NCI-H69 (cell line): ENCODE measurements at regions not wholly inside any gene's neighbourhood (a gene's known extent, or its start where the extent isn't known, plus 50 kb on each side); places are given as distances from the start of the nearest gene placed in this dataset.
A peak's percentile ranks its signal among the peaks of the same experiment; 100 is the strongest.
"Not testable (repeated sequence)": the region's sequence is repeated elsewhere in the genome, so short reads cannot be mapped to it uniquely, and the experiment has no call there.

ENCODE experiments used
- DNase-seq: peaks from one replicate; lab custom pipeline; 2025; lab: John Stamatoyannopoulos, UW

DNA sequence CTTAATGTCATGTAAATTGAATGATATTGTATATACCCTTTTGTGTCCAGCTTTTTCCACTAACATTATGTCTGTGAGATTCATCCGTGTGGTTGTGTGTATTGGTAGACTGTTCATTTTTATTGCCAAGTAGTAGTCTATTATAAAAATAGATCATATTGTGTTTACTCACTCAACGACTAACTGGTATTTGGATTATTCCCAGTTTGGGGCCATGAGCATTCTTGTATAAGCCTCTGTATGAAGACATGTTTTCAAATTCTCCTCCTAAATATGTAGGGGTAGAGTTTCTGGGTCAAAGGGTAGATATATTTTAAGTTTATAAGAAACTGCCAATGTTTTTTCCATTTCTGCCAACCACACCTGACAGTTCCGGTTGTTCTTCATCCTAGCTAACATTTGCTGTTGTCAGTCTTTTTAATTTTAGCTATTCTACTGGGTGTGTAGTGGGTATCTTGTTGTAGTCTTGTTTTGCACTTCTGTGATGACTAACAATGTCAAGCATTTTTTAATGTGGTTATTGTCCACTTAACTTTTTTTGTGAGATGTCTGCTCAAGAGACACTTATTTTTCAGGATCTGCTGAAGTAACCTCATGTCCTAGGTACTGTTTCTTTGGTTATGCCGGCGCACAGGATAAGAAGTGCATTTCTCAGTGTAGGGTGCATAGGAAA is 93.2 kb downstream of the DACT1 start:
- no peak for DNase-seq

DNA sequence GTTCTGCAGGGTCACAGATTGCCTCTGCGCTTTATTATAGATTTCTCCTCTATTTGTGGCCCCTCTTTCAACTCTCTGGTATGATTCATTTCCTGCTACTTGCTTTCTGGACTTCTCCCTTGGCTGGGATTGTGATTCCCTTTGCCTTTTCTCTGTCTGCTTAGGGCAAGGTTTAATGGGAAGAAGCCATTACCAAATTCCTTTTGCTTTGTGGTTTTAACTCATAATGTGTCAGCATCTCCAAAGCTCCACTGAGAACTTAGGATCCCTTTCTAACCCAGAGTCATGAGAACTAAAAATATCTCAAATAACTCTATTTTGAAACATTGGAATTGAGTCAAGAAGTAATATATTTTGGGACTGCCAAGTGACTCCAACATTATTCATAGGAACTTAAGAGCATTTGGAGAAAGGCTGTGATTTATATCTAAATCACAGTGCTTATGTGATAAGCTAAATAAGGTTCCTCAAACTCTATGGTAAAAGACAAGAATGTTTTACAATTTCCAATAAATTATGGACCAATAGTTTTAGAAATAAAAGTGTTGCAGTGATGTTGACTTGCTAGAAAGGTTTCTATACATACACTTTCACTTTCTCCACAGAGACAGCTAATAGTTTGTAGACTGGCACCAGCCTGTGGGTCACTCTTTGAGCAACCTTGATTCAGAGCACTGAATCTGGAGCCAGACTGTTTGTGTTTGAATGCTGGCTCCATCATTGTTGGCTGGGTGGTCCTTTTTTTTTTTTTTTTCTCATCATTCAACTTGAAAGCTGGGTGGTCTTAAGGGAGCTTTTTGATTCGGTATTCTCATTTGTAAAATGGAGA is 93.9 kb downstream of the DACT1 start:
- no peak for DNase-seq

DNA sequence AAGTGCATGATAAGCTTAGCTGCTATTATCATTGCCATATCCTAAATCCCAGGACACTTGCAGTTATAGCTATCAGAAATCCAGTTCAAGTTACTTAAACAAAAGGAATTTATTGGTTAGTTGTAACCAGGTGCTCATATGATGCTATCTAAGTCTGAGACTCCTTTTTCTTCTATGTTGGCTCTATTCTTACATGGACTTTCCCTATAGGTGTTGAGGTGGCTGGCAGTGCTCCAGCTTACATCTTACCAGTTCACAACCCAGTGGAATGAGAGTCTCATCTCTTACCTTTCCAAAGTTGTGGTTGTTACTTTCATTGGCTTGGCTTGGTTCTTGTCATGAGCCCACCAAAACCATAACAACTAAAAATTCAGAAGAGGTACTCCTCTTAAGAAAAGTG is 94.6 kb downstream of the DACT1 start:
- no peak for DNase-seq

DNA sequence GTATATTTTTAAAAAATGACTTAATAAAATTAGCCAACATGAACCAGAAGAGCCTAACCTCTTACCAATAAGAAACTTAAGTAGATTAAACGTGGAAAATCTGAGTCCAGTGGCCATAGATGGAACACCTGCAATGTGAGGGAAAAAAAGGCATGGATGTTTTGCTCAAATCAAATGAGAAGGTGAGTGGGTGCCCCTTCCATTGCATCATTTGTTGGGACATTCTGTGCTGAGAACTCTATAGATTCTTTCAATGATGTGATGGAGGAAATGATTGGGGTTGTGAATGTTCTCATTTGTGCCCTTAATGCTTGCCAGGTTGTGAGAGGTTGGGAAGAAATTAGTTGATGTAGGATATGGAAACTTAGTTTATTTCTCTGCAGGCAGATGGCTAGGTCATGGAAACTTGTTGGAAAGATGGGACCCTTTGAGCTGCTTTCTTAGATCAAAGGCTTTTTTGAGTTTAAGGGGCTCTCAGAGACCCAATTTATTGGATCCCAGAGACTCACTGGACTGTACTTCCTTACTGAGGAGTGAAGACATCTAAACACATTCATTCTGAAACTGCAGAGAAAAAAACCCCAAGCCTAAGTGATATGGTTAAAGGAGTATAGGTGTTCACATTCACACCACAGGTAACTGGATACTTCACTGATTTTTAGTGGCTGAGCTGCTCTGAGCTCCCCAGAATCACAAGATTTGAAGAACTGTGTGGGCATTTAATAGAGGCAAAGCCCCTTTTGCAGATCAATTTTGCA is 95.9 kb downstream of the DACT1 start:
- DNase-seq: no peak

DNA sequence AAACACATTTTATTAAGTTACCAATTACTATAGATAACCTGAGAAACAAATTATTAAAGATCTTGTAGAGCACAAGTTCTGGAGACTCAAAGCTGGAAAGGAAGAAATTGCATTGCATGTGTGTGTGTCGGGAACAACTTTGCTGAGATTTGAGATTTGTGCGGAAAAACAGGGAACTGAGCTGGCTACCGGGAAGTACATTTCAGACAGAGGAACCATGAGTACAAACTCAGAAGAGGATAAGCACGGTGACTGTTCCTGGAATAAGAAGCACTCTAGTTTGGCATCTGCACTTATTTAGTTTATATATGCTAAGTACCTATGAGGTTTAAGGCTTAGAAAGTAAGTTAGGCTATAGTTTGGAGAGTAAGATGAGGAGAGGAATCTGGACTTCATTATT is 97.8 kb downstream of the DACT1 start:
- DNase-seq: no peak

DNA sequence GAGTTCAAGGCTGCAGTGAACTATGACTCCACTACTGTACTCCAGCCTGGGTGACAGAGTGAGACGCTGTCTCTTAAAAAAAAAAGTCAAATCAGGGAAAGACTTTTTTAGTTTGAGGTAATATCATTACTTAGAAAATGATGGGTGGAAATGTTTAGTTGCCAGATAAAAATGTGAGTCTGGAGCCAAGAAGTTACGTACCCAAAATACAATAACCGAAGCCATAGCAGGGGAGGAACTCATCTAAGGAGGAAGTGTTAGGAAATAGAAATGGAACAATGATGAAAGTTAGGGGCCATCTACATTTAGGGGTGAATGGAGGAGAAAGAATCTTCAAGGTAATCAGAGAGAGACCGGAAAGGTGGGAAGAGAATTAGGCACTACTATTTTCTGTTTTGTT is 98.8 kb downstream of the DACT1 start:
- no peak for DNase-seq

DNA sequence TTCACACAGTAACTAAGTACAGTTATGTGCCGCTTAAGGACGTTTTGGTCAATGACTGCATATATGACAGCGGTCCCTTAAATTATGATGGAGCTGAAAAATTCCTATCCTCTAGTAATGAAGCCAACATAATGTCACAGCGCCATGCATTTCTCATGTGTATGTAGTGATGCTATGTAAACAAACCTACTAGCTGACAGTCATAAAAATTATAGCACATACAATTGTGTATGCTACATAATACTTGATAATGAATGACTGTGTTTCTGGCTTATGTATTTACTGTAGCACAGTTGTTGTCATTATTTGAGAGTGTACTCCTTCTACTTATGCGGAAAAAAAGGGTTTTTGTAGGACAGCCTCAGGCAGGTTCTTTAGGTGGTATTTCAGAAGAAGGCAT is 99.7 kb downstream of the DACT1 start:
- peak; percentile 85 for DNase-seq

DNA sequence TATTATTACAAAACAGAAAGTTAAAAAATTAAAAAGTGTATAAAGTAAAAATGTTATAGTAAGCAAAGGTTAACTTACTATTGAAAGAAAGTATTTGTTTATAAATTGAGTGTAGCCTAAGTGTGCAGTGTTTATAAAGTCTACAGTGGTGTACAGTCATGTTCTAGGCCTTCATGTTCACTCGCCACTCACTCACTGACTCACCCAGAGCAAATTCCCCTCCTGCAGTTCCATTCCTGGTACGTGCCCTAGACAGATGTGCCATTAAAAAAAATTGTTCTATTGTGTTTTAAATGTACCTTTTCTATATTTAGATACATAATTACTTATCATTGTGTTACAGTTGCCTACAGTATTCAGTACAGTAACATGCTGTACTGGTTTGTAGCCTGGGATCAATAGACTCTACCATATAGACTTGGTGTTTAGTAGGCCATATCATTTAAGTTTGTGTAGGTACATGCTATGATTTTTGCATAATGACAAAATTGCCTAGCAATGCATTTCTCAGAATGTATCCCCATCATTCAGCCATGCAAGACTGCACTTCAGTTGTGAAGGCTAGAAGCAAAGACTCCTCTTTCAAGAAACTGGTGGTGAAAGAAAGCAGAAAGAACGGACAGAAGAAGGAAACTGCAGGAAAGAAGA is 100.6 kb downstream of the DACT1 start:
- peak; percentile 89 for DNase-seq

DNA sequence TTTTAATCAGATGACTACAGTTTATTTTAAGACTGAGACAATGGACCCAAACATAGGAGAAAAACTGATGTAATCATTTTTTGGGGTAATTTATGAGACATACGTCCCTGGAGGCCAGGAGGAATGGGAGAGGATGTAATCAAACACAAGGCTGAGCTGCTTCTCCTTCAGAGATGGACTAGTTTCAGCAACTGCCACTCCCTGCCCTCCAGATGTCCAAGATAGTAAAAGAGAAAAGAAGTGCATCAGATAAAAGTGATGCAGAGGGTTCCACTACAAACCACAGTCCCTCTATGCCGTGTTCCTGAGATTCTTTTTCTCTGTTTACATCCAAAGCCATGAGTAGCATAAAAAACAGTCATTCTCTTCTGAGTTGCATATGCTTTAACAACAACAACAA is 101.1 kb downstream of the DACT1 start:
- DNase-seq: peak; percentile 83

DNA sequence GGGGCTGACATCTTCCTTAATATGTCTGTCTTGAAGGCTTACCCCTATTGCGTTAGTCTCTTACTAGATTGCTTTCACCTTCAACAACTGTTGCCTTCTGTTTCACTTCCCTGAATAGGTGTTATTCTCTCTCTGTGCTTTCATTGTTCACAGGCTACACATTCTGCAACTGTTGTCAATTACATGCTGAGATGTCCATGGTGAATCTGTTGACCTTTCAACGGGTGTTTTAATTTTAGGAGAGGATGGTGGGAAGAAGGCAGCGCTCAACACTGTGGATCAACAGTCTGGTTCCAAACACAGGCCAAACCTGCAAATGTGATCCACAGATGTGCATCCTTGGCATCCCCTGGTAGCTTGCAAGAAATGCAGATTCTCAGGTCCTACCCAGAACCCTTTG is 101.9 kb downstream of the DACT1 start:
- DNase-seq: peak; percentile 89

DNA sequence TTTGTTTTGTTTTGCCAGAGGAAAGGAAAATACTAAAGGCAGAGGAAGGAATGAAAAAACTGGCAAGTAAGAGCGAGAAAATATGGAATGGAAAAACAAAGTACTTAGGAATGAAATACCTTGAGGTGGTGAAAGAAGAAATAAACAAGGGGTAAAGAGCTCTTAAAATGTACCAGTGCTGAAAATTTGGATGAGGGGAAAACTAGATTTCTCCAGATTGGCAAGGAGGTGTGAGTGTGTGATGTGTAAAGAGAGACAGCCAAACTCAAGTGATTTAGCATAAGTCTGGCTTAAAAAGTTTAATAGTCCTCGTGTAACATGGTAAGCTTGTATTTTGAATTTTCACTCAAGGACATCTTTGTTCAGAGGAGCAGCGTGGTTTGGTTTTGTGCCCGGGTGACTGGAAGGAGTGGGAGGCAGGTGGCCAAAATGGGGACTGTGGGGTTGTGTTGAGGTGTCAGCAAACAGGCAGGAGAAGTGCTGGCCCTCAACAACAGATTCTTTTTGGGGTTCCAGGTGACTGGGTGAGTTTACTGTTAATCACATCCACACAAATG is 102.7 kb downstream of the DACT1 start:
- no peak for DNase-seq

DNA sequence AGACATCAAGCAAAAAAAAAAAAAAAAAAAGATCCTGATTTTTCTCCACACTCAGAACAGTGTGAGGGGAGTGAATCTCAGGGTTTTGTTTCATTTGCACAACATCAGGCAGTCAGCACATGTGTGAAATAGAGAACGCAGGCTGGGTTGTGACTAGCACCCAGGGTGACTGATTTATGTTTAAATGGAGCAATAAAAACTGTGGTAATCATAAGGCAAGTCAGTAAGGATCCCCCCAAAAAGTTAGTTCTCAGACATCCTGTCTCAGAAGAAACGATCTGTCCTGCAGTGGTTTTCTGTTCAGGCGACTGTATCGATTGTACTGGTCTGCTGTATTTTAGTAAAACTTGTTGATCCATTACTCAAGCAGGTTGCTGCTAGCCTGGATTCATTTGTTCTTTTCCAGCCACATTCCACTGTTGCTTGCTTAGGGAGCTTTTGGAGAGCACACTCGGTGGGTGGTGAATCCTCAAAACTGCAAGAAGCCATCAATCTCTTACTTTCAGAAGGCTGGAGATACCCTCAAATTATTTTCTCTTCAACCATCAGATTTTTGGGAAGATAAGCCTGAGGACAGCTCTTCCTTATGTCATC is 107.1 kb downstream of the DACT1 start:
- peak; percentile 72 for DNase-seq

DNA sequence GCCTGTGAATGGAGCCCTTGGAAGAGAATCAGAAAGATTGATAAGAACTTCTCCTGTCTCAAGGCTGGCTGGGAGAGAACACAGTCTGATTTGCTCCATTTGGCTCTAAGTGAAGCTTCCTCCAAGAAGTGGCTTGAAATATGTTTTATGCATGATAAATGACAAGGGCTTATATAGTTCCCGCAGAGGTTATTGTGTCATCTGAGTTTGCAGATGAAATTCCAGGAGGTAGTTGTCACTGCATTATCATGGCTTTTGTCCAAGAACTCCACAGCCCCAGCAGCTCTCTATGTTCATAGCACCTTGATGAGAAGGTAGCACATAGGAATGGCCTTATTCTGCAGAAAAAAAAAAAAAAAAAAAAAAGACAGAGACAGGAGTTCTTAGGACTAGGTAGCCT is 108.5 kb downstream of the DACT1 start:
- DNase-seq: peak; percentile 40

DNA sequence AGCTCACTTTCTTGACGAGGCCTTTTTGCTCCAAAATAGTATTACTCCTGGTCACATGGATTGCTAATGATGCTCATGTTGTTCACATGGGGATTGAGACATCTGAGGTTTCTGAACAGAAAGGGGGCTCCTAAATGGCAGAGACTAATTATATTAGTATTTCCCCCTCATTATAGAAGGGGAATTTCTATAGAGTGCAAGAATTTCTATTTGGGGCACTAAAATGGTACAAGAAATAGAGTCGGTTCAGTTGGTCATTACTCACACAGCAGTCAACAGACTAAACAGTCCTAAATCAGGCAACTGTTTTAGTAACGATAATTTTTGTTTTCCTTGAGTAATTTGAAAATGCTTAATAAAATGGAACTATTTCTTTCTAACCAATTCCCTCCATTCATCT is 108.9 kb downstream of the DACT1 start:
- no peak for DNase-seq

DNA sequence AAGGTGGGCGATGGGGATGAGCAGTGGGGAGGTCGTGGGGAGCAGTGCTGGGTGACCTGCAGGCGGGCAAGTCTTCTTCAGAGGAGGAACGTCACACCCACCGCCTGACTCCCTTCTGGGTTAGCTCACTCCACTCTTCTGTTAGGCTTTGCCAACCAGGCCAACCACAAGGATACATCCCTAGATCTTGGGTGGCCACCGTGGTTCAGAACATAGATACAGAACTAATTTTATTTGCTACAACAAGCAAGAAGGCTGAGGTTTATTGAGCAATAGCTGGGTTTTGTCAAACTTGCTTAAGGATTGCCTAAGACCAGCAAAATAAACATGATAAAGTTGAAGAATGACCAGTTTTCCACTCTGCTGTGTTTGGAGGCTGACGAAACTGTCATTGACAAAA is 109.4 kb downstream of the DACT1 start:
- DNase-seq: no peak

DNA sequence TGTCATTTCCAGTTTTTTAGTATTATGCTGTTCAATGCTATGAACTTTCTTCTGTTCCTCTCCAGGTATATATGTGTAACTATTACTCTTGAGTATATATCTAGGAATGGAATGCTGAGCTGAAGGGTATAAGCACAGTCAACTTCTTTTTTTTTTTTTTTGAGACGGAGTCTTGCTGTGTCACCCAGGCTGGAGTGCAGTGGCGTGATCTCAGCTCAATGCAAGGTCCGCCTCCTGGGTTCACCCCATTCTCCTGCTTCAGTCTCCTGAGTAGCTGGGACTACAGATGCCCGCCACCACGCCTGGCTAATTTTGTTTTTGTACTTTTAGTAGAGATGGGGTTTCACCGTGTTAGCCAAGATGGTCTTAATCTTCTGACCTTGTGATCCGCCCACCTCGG is 110.5 kb downstream of the DACT1 start:
- DNase-seq: not testable (repeated sequence)

DNA sequence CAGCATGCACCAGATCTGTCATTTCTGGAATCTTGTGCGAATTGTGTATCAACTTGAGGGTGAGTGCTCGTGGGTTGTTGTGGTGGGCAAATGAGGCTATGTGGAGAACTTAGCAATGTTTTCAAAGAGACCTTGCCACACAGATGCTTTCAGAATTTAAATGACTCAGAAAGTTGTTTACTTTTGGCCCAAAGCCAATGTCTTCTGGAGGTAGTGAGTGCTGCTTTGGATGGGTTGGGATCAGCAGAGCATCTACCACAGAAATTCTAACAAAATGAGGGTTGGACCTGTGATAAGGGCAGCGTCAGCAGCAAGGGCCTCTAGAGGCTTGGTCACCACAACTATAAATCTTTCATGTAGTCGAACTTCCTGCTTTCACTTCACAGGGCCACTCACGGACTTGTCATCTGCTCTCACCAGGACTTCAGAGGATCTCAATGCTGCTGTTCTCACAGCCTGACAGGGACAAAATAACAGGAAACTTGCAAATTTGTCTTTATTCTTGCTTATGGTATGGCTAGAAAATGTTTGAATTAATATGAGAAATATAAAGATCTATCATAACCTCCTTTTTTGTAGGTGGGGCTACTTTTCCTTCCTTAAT is 111.4 kb downstream of the DACT1 start:
- DNase-seq: peak; percentile 86

DNA sequence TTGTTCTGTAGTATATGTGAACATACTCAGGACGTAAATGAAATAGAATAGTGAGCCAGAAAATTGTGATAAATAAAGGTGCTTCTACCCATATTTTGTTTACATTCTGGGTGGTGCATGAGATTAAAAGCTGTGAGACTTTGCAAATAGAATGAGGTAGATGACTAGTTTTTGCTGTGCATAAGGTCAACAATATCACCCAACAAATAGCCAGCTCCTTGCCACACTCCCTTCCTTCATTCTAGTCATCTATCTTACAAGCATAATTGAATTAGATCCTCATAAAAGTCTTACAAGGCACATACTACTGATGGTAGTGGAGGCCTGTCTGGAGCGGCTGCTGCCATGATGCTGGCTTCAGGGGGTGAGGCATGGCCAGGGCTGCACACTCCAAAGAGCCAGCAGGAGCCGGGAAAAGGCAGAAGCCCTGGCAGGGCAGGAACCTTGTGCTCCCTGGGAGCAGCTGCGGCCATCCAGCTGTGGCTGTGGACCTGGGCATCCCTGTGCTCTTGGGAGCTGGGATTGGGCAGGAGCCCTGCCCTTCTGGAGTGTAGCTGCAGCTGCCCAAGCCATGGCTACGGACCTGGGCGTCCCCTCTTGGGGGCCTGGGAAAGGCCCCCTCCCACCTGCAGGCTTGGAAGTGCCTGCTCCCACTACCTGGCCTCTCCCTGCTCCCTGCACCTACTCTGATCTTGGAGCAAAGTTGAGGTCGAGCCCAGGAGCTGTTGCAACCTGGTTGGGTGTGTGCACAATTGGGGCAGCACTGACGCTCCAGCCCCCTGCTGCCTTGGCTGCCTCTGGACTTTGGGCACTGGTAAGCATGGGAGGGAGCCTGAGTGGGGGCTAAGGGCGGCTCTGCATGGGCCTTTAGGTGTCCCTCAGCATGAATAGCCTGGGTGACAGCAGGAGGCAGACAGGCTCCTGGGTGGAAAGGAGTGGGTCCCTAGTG is 112.8 kb downstream of the DACT1 start:
- DNase-seq: peak; percentile 37

DNA sequence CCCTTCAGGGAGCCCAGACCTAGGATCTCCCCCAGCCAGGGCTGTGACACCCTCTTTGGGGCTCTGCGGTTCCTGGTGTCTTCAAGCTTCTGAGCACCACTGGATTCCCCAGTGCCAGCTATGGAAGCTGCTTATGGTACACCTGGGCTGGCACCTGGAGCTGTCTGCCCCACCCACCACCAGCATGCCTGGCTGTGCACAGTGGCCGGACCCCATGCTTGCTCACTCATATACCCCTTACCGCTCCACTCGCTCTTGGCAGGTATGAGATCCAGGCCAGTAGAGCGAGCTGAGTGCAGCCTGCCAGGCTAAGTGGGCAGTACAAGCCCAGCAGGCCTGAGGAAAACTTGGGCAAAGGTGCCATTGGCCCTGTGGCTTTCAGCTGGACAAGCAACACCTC is 114.0 kb downstream of the DACT1 start:
- no peak for DNase-seq

DNA sequence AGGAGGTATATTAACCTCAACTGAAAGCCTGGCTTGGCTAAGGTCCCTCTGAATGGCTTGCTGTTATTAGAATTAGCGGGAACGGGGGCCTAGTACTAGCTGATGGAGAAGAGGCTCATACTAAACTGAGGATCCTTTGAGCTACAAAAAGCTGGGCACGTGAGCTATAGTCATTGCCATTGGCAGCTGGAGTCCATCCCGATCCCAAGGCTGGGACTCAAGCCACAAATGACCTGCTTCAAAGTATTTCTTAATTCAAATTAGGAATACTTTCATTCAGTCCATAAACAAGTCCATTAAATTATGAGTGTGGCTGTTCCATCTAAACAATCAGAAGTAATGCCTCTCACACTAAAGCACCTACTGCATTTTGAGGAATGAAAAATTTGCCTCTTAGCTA is 114.5 kb downstream of the DACT1 start:
- no peak for DNase-seq
